Panc1 (cell line): ENCODE measurements at regions not wholly inside any gene's neighbourhood (a gene's known extent, or its start where the extent isn't known, plus 50 kb on each side); places are given as distances from the start of the nearest gene placed in this dataset.

Experiments
- ATAC-seq: fragments of 200-7000 bp; cut with Tn5 transposase; 2 replicates; pipeline ENCODE4 v1.9.1; 2020; ENCODE audit warnings: mild to moderate bottlenecking, moderate library complexity
- BruUV-seq: library from RNA; stranded (reverse); fragments of 400-500 nt; replicated peaks from 2 replicates; lab custom pipeline; 2021; lab: Mats Ljungman, UMichigan
- CTCF ChIA-PET: fragments of 300-600 bp; sonication (Branson Sonifier 250); formaldehyde crosslinking; loops from one replicate; lab custom pipeline; 2022; ENCODE audit warnings: antibody characterized with exemption; lab: Charles Lee
- POLR2A ChIA-PET: fragments of 300-600 bp; sonication (Branson Sonifier 250); formaldehyde crosslinking; loops from one replicate; lab custom pipeline; 2022; ENCODE audit warnings: antibody characterized with exemption; lab: Charles Lee
- DNase-seq: peaks from one replicate; pipeline ENCODE4 v3.0.0-alpha.2; 2010; ENCODE audit warnings: low read depth, low spot score
- H3K27ac ChIP-seq: 2 replicates; pipeline ENCODE4 v1.5.1; 2011; ENCODE audit warnings: mild to moderate bottlenecking, low read length, inconsistent platforms
- H3K27me3 ChIP-seq: fragments of 200-500 bp; sonication (Bioruptor generic); 2 replicates; pipeline ENCODE4 v1.6.0; 2014; ENCODE audit warnings: low read length, inconsistent platforms; ENCODE audit not compliant: control insufficient read depth, insufficient read depth
- H3K36me3 ChIP-seq: fragments of 200-500 bp; sonication (Bioruptor generic); 2 replicates; pipeline ENCODE4 v1.5.1; 2014; ENCODE audit warnings: inconsistent platforms, mild to moderate bottlenecking, low read length, moderate library complexity; ENCODE audit not compliant: control insufficient read depth, insufficient read depth
- H3K4me1 ChIP-seq: 2 replicates; pipeline ENCODE4 v1.5.1; 2011; ENCODE audit warnings: inconsistent platforms, mild to moderate bottlenecking, low read length, moderate library complexity; ENCODE audit not compliant: control insufficient read depth, insufficient read depth
- H3K4me3 ChIP-seq, 2 experiments: 2 replicates each; pipeline ENCODE4 v1.5.1; 2011 to 2012; ENCODE audit warnings: low read depth in 2 of 2, low read length in 2 of 2, mild to moderate bottlenecking in 2 of 2, inconsistent platforms in 1 of 2, moderate library complexity in 1 of 2
- H3K9me3 ChIP-seq: fragments of 200-500 bp; sonication (Bioruptor generic); 2 replicates; pipeline ENCODE4 v1.5.1; 2014; ENCODE audit warnings: low read depth, mild to moderate bottlenecking, inconsistent platforms, low read length, moderate library complexity; ENCODE audit not compliant: control insufficient read depth, insufficient read depth
- CTCF ChIP-seq: fragments of 450-650 bp; IDR thresholded peaks from 2 replicates; pipeline ENCODE4 v1.5.1; 2017; ENCODE audit warnings: mild to moderate bottlenecking
- POLR2AphosphoS5 ChIP-seq: IDR thresholded peaks from 2 replicates; pipeline ENCODE4 v1.6.1; 2012; ENCODE audit warnings: mild to moderate bottlenecking, low read depth, low read length, moderate library complexity
- REST ChIP-seq, 2 experiments: IDR thresholded peaks; 2 replicates each; pipeline ENCODE4 v1.6.1; 2011 to 2012; ENCODE audit warnings: low read depth in 2 of 2, control low read depth in 1 of 2, low read length in 1 of 2, mild to moderate bottlenecking in 1 of 2, moderate library complexity in 1 of 2; ENCODE audit not compliant: insufficient read depth in 1 of 2
- SIN3A ChIP-seq: IDR thresholded peaks from 2 replicates; pipeline ENCODE4 v1.6.1; 2012; ENCODE audit warnings: low read depth, mild to moderate bottlenecking, low read length, moderate library complexity, borderline replicate concordance; ENCODE audit not compliant: insufficient read depth
- TCF7L2 ChIP-seq: IDR thresholded peaks from 2 replicates; pipeline ENCODE4 v1.6.1; 2011; ENCODE audit warnings: mild to moderate bottlenecking, low read depth, low read length, inconsistent platforms
- in situ Hi-C: cut with HindIII; loops from 2 replicates; pipeline ENCODE4 v1.10.0; 2016; ENCODE audit warnings: low sequenced_read_pairs, low pct_unique_long_range_greater_than_20kb
- intact Hi-C: fragments of 100-400 bp; cut with micrococcal nuclease; formaldehyde crosslinking; loops from one replicate; pipeline ENCODE4 v1.10.0; 2022; ENCODE audit not compliant: unreplicated experiment

- Histone ChIP-seq H3K27ac (no peak overlapping the region), H3K4me1 (no peaks in the 10 kb centered on the region), H3K27me3 (no peaks in the 10 kb centered on the region), H3K36me3 (no peaks in the 10 kb centered on the region), H3K4me3 (no peak overlapping the region), H3K9me3 (no peaks in the 10 kb centered on the region)
- ChIA-PET POLR2A (no interaction called here), CTCF (no interaction called here)
- no TSS peak for BruUV-seq
- DNase-seq (no peak), ATAC-seq (no peak)
- no peak for TF ChIP-seq REST (IDR thresholded peaks at IDR 0.05; ENCODE audit: insufficient read depth in 1 of 2, low read depth in 2 of 2, low read length in 1 of 2)
- no peak for TF ChIP-seq POLR2AphosphoS5
- no peak for TF ChIP-seq SIN3A
- no peak for TF ChIP-seq CTCF
- TF ChIP-seq TCF7L2, result no peak
- intact Hi-C loops, result no loop called here
- in situ Hi-C loops, result no loop called here
Observed at GRCh38 chr9:1766042-1766441, 249.1 kb upstream of the SMARCA2 start.

- Histone ChIP-seq H3K4me3 (no peak overlapping the region), H3K4me1 (no peaks in the 10 kb centered on the region), H3K27ac (no peak overlapping the region), H3K36me3 (no peaks in the 10 kb centered on the region), H3K9me3 (no peaks in the 10 kb centered on the region), H3K27me3 (no peaks in the 10 kb centered on the region)
- in situ Hi-C loops (no loop called here), intact Hi-C loops (no loop called here)
- no peak for DNase-seq
- no TSS peak for BruUV-seq
- no peak for ATAC-seq
- ChIA-PET CTCF (no interaction called here), POLR2A (no interaction called here)
- no peak for TF ChIP-seq CTCF
- TF ChIP-seq POLR2AphosphoS5, result no peak
- TF ChIP-seq REST (IDR thresholded peaks at IDR 0.05; ENCODE audit: insufficient read depth in 1 of 2, low read depth in 2 of 2, low read length in 1 of 2), result no peak
- no peak for TF ChIP-seq SIN3A
- TF ChIP-seq TCF7L2, result no peak
Observed at GRCh38 chr9:1768561-1768960, 246.6 kb upstream of the SMARCA2 start.
